Endothelial cell of umbilical vein (primary cell): ENCODE measurements at regions not wholly inside any gene's neighbourhood (a gene's known extent, or its start where the extent isn't known, plus 50 kb on each side); places are given as distances from the start of the nearest gene placed in this dataset.

Source experiments
- BruUV-seq: library from RNA; stranded (reverse); fragments of 400-500 nt; replicated peaks from 2 replicates; lab custom pipeline; 2021; lab: Mats Ljungman, UMichigan
- CTCF ChIA-PET: fragments of 300-600, 350-600 bp; sonication (Branson Sonifier 250); formaldehyde crosslinking; loops from one replicate; lab custom pipeline; 2021; ENCODE audit warnings: antibody characterized with exemption, inconsistent platforms; lab: Charles Lee
- POLR2A ChIA-PET: fragments of 300-600, 350-600 bp; sonication (Branson Sonifier 250); formaldehyde crosslinking; loops from one replicate; lab custom pipeline; 2021; ENCODE audit warnings: antibody characterized with exemption, inconsistent platforms; lab: Charles Lee
- DNase-seq: peaks from one replicate; pipeline ENCODE4 v3.0.0-alpha.2; 2011; ENCODE audit warnings: low read depth, low spot score
- FAIRE-seq: peaks from 2 replicates; lab custom pipeline; 2011; peaks lifted over from hg19 to GRCh38; lab: Jason Lieb, UNC
- H2AFZ ChIP-seq: 2 replicates; pipeline ENCODE4 v1.6.0; 2012; ENCODE audit warnings: low read depth, low read length, control low read depth, inconsistent platforms
- H3K27ac ChIP-seq: 2 replicates; pipeline ENCODE4 v1.5.1; 2011; ENCODE audit warnings: low read depth, mild to moderate bottlenecking, control low read depth, low read length, moderate library complexity; ENCODE audit not compliant: insufficient read depth
- H3K27me3 ChIP-seq, 2 experiments: 2 replicates each; pipeline versions ENCODE4 v1.6.0 to v1.6.1; 2011; ENCODE audit warnings: low read length in 2 of 2, mixed read lengths in 1 of 2; ENCODE audit not compliant: control insufficient read depth in 2 of 2, insufficient read depth in 2 of 2
- H3K36me3 ChIP-seq, 2 experiments: 2 replicates in 1 of 2; 3 replicates in 1 of 2; pipeline ENCODE4 v1.5.1; 2011; ENCODE audit warnings: low read length in 2 of 2, mild to moderate bottlenecking in 1 of 2, moderate library complexity in 1 of 2; ENCODE audit not compliant: control insufficient read depth in 2 of 2, insufficient read depth in 2 of 2; ENCODE audit errors: extremely low read depth in 1 of 2
- H3K4me1 ChIP-seq: 3 replicates; pipeline ENCODE4 v1.5.1; 2011; ENCODE audit warnings: mild to moderate bottlenecking, low read length; ENCODE audit not compliant: control insufficient read depth, insufficient read depth; ENCODE audit errors: extremely low read depth
- H3K4me2 ChIP-seq: 2 replicates; pipeline ENCODE4 v1.6.1; 2011; ENCODE audit warnings: low read length, control low read depth, mixed read lengths; ENCODE audit not compliant: insufficient read depth
- H3K4me3 ChIP-seq, 3 experiments: fragments of 200-600 bp in 1 of 3; sonication (generic), shearing (Covaris generic) in 1 of 3; replicated peaks in 1 of 3; 2 replicates each; pipeline ENCODE4 v1.5.1; 2011 to 2016; ENCODE audit warnings: control low read depth in 3 of 3, low read length in 3 of 3, mild to moderate bottlenecking in 2 of 3, inconsistent platforms in 1 of 3, low read depth in 1 of 3, moderate library complexity in 1 of 3; ENCODE audit not compliant: insufficient read depth in 1 of 3
- H3K79me2 ChIP-seq: 2 replicates; pipeline ENCODE4 v1.6.0; 2012; ENCODE audit warnings: low read length, inconsistent platforms; ENCODE audit not compliant: control insufficient read depth, insufficient read depth
- H3K9ac ChIP-seq: replicated peaks from 2 replicates; pipeline ENCODE3; 2011; ENCODE audit warnings: low read length, control low read depth; ENCODE audit not compliant: insufficient read depth; ENCODE audit errors: extremely low read depth
- H3K9me1 ChIP-seq: replicated peaks from 3 replicates; pipeline ENCODE4 v1.6.0; 2011; ENCODE audit warnings: mild to moderate bottlenecking, low read length; ENCODE audit not compliant: control insufficient read depth, insufficient read depth; ENCODE audit errors: extremely low read depth
- H3K9me3 ChIP-seq: replicated peaks from 2 replicates; pipeline ENCODE4 v1.5.1; 2012; ENCODE audit warnings: low read length, inconsistent platforms; ENCODE audit not compliant: control insufficient read depth, insufficient read depth
- H4K20me1 ChIP-seq: replicated peaks from 2 replicates; pipeline ENCODE3; 2011; ENCODE audit warnings: mild to moderate bottlenecking, low read length; ENCODE audit not compliant: control insufficient read depth, insufficient read depth; ENCODE audit errors: extremely low read depth
- EZH2 ChIP-seq: IDR thresholded peaks from 2 replicates; pipeline ENCODE4 v1.6.1; 2012; ENCODE audit warnings: borderline replicate concordance, low read depth, mild to moderate bottlenecking, moderate library complexity, low read length, inconsistent platforms; ENCODE audit not compliant: severe bottlenecking
- FOS ChIP-seq: IDR thresholded peaks from 2 replicates; pipeline ENCODE4 v1.6.1; 2011; ENCODE audit warnings: mild to moderate bottlenecking, low read length, moderate library complexity, borderline replicate concordance; ENCODE audit not compliant: insufficient read depth
- GATA2 ChIP-seq: IDR thresholded peaks from 2 replicates; pipeline ENCODE4 v1.7.0; 2011; ENCODE audit warnings: low read depth, mild to moderate bottlenecking, moderate library complexity, mixed read lengths, low read length; ENCODE audit not compliant: insufficient read length, insufficient read depth
- JUN ChIP-seq: IDR thresholded peaks from 2 replicates; pipeline ENCODE4 v1.6.1; 2011; ENCODE audit warnings: borderline replicate concordance, low read depth; ENCODE audit not compliant: insufficient read length, insufficient read depth
- MAX ChIP-seq: IDR thresholded peaks from 2 replicates; pipeline ENCODE4 v1.6.1; 2011; ENCODE audit not compliant: insufficient read depth, insufficient read length
- MYC ChIP-seq: IDR thresholded peaks from one replicate; pipeline ENCODE4 v1.6.1; 2011; ENCODE audit warnings: mild to moderate bottlenecking, low read depth, low read length
- POLR2A ChIP-seq: IDR thresholded peaks from 2 replicates; pipeline ENCODE4 v1.6.1; 2012; ENCODE audit warnings: low read depth, mild to moderate bottlenecking, control low read depth, low read length
- POLR2AphosphoS5 ChIP-seq: IDR thresholded peaks from 2 replicates; pipeline ENCODE4 v1.6.1; 2012; ENCODE audit warnings: low read depth, mild to moderate bottlenecking, control low read depth, low read length, moderate library complexity; ENCODE audit not compliant: insufficient read depth
- dilution Hi-C: fragments of 300-500 bp; cut with MboI; formaldehyde crosslinking; loops from one replicate; pipeline ENCODE4 v1.15.0; 2019; ENCODE audit warnings: low sequenced_read_pairs; ENCODE audit not compliant: extremely low pct_ligation_motif_present
- intact Hi-C: fragments of 100-400 bp; cut with micrococcal nuclease; formaldehyde crosslinking; loops from one replicate; pipeline ENCODE4 v1.10.0; 2022
- TF ChIP-seq, protein P1 (sequence below), 2 donors: IDR thresholded peaks; 1 replicate in 1 of 2; 2 replicates in 1 of 2; pipeline ENCODE4 v1.5.1; 2011; ENCODE audit warnings: low read length in 2 of 2, mild to moderate bottlenecking in 2 of 2, moderate library complexity in 2 of 2, control low read depth in 1 of 2, inconsistent platforms in 1 of 2, low read depth in 1 of 2; ENCODE audit not compliant: insufficient read depth in 1 of 2; ENCODE audit errors: extremely low read depth in 1 of 2

GRCh38 chr2:6025391-6025790 is 333.2 kb downstream of the SOX11 start:
- no peaks in the 10 kb centered on the region for H3K27me3 ChIP-seq
- DNase-seq (no peak), FAIRE-seq (no peak)
- peaks cover 6% of the 10 kb centered on the region for H3K9me3 ChIP-seq
- H3K9me1 ChIP-seq = no peaks in the 10 kb centered on the region
- H3K27ac ChIP-seq = no peak overlapping the region
- H3K79me2 ChIP-seq = no peaks in the 10 kb centered on the region
- H4K20me1 ChIP-seq = no peaks in the 10 kb centered on the region
- dilution Hi-C loops = no loop called here
- H3K9ac ChIP-seq = no peak overlapping the region
- BruUV-seq = no TSS peak
- H3K4me1 ChIP-seq = no peaks in the 10 kb centered on the region
- no peak overlapping the region for H2AFZ ChIP-seq
- no peak overlapping the region for H3K4me2 ChIP-seq
- ChIA-PET CTCF (no interaction called here), POLR2A (no interaction called here)
- no peak overlapping the region for H3K4me3 ChIP-seq
- intact Hi-C loops = no loop called here
- TF ChIP-seq POLR2A = no peak
- no peak for TF ChIP-seq JUN
- TF ChIP-seq POLR2AphosphoS5 = no peak
- H3K36me3 ChIP-seq = no peaks in the 10 kb centered on the region

DNA sequence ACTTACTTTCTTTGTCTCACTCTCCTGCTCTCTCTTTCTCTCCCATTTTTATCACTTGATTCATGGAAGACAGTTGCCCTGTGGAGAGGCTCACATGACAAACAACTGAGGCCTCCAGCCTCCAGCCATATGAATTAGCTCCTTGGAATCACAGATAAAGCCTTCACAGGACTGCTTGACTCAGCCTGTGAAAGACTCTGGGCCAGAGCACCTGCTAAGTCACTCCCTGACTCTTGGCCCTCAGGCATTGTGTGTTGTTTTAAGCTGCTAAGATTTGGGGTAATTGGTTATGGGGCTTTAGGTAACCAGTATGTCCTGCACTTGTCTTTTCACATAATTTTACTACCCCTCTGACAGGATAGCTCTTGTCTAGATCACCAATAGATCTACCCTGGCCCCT is 334.9 kb downstream of the SOX11 start:
- dilution Hi-C loops = no loop called here
- Histone ChIP-seq H3K4me1 (no peaks in the 10 kb centered on the region), H3K9me3 (peaks cover 7% of the 10 kb centered on the region), H3K79me2 (no peaks in the 10 kb centered on the region), H3K9ac (no peak overlapping the region), H3K27ac (no peak overlapping the region), H3K9me1 (no peaks in the 10 kb centered on the region), H4K20me1 (no peaks in the 10 kb centered on the region), H3K36me3 (no peaks in the 10 kb centered on the region), H3K4me3 (no peak overlapping the region), H3K4me2 (no peak overlapping the region), H3K27me3 (no peaks in the 10 kb centered on the region), H2AFZ (no peak overlapping the region)
- no peak for DNase-seq
- POLR2A ChIA-PET = no interaction called here
- CTCF ChIA-PET = no interaction called here
- BruUV-seq = no TSS peak
- intact Hi-C loops = no loop called here
- no peak for FAIRE-seq
- TF ChIP-seq GATA2 (no peak), MAX (no peak), EZH2 (no peak), MYC (no peak), POLR2A (no peak), JUN (no peak), POLR2AphosphoS5 (no peak), FOS (no peak)
- TF ChIP-seq, protein P1, sequence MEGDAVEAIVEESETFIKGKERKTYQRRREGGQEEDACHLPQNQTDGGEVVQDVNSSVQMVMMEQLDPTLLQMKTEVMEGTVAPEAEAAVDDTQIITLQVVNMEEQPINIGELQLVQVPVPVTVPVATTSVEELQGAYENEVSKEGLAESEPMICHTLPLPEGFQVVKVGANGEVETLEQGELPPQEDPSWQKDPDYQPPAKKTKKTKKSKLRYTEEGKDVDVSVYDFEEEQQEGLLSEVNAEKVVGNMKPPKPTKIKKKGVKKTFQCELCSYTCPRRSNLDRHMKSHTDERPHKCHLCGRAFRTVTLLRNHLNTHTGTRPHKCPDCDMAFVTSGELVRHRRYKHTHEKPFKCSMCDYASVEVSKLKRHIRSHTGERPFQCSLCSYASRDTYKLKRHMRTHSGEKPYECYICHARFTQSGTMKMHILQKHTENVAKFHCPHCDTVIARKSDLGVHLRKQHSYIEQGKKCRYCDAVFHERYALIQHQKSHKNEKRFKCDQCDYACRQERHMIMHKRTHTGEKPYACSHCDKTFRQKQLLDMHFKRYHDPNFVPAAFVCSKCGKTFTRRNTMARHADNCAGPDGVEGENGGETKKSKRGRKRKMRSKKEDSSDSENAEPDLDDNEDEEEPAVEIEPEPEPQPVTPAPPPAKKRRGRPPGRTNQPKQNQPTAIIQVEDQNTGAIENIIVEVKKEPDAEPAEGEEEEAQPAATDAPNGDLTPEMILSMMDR (IDR thresholded peaks at IDR 0.05; ENCODE audit: extremely low read depth in 1 of 2, insufficient read depth in 1 of 2, low read depth in 1 of 2, low read length in 2 of 2) = no peak
